Activated CD4-positive, alpha-beta T cell treated with anti-CD3 and anti-CD28 coated beads for 4 hours (primary cell): ENCODE measurements at regions not wholly inside any gene's neighbourhood (a gene's known extent, or its start where the extent isn't known, plus 50 kb on each side); places are given as distances from the start of the nearest gene placed in this dataset.
A peak's percentile ranks its signal among the peaks of the same experiment; 100 is the strongest.

ENCODE experiments used
- DNase-seq, 2 donors: peaks; one replicate each; pipeline ENCODE4 v3.0.0-alpha.2; 2020

- no peak for DNase-seq
Measured at GRCh38 chr4:20408611-20409010, 156.9 kb downstream of the SLIT2 start.

GRCh38 chr4:20412072-20412471, 160.4 kb downstream of the SLIT2 start:
- DNase-seq = no peak

- DNase-seq = no peak
Measured at GRCh38 chr4:20416800-20417199, 165.1 kb downstream of the SLIT2 start.

GRCh38 chr4:20418861-20419451, 167.3 kb downstream of the SLIT2 start:
- DNase-seq = no peak

DNA sequence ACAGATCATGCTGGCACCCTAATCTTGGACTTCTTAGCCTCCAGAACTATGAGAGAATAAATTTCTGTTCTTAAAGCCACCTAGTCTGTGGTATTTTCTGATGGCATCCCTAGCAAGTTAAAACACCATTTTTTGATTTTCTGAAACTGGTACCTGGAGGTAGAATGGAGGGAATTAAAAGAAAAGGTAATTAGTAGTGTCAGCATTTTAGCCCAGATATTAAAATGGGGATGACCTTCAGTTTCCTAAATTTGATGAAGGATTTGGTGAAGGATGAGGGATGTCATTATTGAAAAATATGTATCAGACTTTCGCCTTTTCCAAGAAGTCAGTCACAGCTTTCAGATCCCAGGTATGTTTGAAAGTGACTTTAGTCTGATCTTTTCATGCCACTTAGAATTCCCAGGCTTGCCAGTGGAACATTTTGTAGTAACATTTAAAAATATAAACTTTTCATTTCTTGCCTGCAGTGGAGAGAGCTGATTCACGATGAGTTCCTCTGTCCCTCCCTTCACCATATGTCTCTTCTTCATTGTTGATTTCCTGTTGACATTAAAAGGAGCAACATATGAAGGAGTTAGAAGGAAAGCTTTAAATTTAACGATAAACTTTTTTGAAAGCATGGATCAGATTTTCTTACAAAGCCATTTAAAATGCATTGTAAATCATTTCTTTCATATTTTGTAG, 169.4 kb downstream of the SLIT2 start:
- no peak for DNase-seq

DNA sequence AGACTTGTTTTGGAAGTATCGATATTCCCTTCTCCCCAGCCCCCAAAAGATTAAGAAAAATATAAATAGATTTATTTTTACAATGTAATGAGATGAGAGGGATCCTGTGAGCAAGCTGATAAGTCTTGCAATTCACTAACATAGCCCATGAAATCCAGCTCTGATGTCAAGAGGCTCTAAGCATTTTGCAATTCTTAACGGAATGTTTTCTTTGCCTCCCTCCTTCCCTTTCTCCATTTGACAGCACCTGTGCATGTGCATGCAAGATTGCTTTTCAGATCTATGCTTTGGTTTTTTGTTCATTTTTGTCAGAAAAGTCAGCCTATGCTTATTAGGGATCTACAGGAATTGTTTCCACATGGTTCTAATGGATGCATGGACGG, 169.9 kb downstream of the SLIT2 start:
- no peak for DNase-seq

DNA sequence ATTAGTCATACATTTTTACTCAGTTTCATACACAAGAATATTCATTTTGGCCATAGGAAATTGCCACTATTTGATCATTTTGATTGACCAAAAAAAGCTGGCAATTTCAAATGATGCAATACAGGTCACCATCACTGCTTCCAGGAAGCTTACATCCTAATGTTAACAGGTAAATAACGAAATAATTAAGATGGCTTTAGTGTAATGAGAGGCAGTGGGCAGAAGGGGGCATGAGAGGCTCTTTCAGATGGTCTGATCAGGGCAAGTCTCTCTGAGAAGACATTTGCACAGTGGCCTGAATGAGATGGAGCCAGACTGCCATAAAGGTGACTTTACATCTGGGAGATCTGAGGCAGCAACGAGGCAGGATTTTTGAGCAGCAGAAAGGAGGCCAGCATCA, 170.7 kb downstream of the SLIT2 start:
- peak in 1 of 2 donors; percentile 7 for DNase-seq

GRCh38 chr4:20423420-20423819, 171.7 kb downstream of the SLIT2 start:
- no peak for DNase-seq

DNA sequence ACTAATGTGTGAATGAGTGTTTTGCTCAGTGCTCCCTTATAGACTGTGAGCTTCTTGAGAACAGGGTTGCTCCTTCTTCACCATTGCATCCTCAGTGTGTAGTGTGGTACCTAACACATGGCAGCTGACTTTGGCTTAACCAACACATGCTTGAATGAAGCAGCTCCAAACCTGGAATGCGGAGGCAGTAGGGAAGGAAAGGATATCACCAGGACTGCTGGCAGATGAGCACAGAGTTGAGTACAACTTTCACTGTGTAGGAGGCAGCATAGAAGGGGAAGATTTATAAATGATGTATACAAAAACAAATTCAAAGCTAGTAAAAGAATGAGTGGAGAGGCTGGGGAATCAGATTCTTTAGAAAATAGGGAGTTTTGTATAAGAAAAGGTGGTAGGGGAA, 174.3 kb downstream of the SLIT2 start:
- no peak for DNase-seq

DNA sequence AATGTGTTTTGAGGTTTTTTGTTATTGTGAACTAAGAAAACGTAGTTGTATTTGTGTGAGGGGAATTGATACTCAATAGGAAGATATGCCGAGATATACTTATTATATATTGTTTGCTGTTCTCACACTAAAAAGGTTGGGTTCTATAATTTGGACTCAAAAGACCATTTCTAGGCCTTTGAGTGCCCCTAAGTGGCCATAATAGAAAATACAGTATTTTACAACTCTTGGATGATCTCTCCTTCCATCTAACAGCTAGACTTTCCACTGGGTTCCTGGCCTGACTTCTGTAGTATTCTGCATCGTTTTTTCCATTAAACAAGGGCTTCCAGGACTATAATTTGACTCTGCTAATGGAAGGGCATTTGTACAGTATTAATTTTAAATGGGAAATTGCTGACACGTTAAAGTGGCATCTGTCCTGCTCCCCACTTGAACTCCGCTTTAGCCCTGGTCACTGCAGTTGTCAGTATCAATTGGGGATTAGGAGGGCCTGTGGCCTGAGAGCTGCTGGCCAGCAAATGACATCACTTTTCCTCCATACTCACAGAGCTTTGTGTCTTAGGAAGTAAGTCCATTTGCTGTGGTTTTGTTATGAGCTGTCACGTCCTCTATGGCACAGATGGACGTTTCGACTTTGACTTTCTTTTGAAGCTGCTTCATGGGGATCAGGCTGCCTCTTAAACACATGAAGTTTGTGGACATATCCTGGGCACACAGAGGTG, 176.9 kb downstream of the SLIT2 start:
- no peak for DNase-seq

GRCh38 chr4:20430259-20430941, 178.7 kb downstream of the SLIT2 start:
- DNase-seq = no peak

DNA sequence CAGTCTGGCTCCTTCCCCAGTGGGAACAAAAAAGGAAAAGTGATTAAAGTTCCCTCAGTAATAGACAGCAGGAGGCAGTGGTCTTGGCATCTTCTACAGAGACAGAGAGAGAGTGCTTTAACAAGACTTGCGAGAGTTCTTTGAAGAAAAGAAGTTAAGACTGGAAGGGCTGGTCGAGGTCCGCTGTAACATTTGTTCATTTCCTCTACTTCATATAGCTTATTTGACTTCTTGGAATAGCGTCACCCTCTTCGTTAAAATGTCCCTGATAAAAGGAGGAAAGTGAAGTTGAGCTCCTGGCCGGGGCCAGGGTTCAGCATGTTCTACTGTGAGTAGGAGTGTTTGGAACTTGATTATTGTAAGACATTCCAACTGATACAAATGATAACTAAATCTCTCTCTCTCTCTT, 179.8 kb downstream of the SLIT2 start:
- no peak for DNase-seq

GRCh38 chr4:20432088-20432487, 180.4 kb downstream of the SLIT2 start:
- no peak for DNase-seq

- no peak for DNase-seq
Measured at GRCh38 chr4:20433097-20433705, 181.5 kb downstream of the SLIT2 start.

DNA sequence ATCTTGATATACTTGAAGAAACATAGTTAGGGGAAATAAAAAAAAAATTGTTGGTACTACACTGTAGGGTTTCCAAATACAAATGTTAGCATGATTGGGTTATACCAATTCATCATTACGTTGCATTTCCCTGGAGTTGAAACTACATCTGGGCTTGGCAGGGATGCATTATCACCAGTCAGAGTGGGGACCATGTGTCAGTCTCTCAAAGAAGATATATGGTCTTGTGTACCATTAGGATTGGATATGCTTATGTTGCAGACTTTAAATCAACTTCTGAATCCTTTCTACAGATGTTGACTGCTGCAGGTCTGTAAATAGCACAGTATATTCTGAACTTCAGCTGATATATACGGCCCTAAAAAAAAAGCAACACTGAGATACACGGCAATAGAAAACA, 188.5 kb downstream of the SLIT2 start:
- no peak for DNase-seq

DNA sequence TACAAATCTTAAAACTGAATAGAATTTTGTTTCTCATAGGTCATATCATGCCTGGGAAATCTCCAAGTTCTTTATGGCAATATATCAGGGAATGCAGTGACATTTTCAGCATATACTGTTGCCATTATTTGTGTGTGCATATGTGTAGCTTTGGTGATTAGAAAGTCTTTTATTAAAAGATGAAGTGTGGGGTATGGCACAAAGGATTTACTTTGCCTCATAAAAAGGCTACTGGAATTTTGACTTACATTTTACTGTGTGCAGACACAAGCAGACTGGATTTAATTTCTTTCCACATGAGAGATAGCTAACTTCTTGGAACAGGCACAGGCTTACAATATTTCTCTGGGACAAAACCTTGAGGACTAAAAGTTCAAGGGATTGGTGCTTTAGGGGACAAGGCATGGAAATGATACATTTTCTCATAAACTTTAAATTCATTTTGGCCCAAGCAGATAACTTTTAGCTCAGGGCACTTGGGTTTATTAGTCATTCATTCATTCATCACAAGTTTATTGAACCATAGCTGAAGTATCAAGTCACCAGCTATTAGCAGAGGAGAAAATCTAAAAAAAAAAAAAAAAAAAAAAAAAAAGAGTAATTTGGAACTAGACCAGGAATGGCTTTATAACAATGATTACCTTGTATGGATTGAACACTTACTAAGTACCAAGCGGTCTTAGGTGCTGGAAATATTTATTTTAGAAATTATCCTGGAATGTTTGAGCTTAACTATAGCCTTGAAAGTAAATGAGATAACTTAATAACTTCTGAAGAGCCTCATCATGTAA, 191.5 kb downstream of the SLIT2 start:
- no peak for DNase-seq

GRCh38 chr4:20444599-20445337, 193.1 kb downstream of the SLIT2 start:
- DNase-seq = no peak

DNA sequence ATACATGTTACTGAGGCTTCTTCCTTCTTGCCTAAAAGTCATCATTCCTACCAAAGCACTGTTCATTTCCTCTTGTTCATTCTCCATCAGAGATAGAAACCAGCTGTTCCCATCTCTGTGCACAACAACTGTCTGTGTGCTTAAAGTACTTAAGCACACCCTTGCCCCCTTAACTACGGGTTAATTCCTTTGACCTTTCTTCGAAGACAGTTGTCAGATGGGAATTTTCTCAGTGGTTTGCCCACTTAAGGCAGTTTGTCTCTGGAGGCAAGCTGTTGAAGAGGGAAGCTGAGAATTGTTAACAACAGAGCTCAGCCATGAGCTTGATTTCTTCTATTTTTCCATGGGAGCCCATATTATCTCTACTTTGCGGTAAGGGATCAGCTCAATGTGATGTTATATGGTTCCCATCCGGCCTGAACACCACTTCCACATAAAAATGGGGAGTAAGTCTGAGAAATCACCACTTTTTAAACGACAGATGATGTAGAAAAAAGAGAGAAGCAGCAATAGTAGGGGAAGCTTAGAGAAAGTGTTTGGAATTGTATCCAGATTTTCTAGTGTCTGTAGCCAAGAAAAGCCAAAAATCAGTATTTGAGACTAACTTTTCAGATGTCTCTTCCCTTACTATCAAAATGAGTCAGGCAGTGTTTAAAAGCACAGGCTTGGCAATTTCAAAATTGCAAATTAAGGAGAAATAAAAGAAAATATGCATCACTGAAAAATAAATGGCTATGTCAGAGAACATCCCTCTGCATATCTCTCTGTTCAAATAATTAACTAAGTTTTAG, 194.4 kb downstream of the SLIT2 start:
- DNase-seq = no peak

DNA sequence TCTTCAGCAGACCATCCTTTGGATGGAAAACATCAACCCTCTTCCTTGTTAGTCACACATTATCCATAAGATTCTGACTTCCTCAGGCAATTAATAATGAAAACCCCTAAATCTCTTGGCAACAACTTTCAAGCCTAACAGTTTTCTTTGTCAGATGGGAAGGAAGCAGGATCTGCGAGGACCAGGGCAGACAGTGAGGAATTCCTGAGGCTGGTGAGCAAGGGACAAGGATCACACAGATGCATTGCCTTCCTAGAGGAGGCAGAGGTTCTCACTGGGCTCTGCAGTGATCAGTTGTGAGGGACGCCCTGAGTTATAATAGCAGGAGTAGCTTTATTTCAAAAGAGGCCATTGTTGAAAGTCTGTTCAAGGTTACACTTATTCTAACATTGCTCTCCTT, 195.4 kb downstream of the SLIT2 start:
- DNase-seq = no peak

DNA sequence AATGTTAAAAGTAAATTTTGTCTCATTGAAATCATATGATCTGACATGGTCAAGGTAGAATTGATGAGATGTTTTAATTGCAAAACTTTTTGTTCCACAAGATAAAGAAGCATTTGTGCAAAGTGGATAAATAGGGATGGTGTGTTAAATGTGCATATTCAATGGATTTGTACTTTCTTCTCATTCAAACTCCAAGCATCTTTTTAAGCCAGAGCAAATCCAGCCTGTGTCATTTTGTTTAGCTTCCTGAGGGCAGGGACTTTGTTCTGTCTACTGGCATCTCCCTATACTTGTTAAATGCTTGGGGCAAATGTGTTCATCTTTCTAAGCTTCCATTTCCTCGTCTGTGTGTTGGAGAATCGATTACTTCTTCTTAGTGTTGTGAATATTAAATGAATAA, 200.3 kb downstream of the SLIT2 start:
- DNase-seq = no peak

- DNase-seq = no peak
Measured at GRCh38 chr4:20454515-20454914, 202.8 kb downstream of the SLIT2 start.
